ENCODE measurements at regions not wholly inside any gene's neighbourhood (a gene's known extent, or its start where the extent isn't known, plus 50 kb on each side); places are given as distances from the start of the nearest gene placed in this dataset.

- TF ChIP-seq CTCF (IDR thresholded peaks at IDR 0.05) (no peak), POLR2A (IDR thresholded peaks at IDR 0.05) (no peak)
Observed at GRCh38 chr5:62030326-62030725, 275.7 kb upstream of the KIF2A start.
